Ovary (tissue), 7 donors: ENCODE measurements at regions not wholly inside any gene's neighbourhood (a gene's known extent, or its start where the extent isn't known, plus 50 kb on each side); places are given as distances from the start of the nearest gene placed in this dataset.

Source experiments
- DNase-seq, 5 donors: peaks; one replicate each; pipeline ENCODE4 v3.0.0-alpha.2; 2019 to 2020
- H3K27ac ChIP-seq, 2 donors: fragments of 200-600 bp; one replicate each; pipeline versions ENCODE4 v1.5.1 to v1.8.0; 2019 to 2022
- H3K27me3 ChIP-seq: fragments of 200-600 bp; one replicate; pipeline ENCODE4 v1.8.0; 2022
- H3K36me3 ChIP-seq: fragments of 200-600 bp; sonication (generic); one replicate; pipeline ENCODE4 v1.5.1; 2019
- H3K4me1 ChIP-seq: one replicate; pipeline ENCODE4 v1.8.1; 2013; ENCODE audit warnings: mild to moderate bottlenecking, moderate library complexity; ENCODE audit not compliant: insufficient read depth
- H3K4me3 ChIP-seq: fragments of 200-600 bp; sonication (generic); one replicate; pipeline ENCODE4 v1.5.1; 2017
- H3K9me3 ChIP-seq, 2 donors: fragments of 200-600 bp in 1 of 2; sonication (generic) in 1 of 2; one replicate each; pipeline versions ENCODE4 v1.5.1 to v1.8.1; 2013 to 2019; ENCODE audit warnings: mild to moderate bottlenecking in 1 of 2, moderate library complexity in 1 of 2
- CTCF ChIP-seq, 3 donors: fragments of 450-650 bp in 2 of 3; fragments of 200-600 bp in 1 of 3; IDR thresholded peaks; one replicate each; pipeline versions ENCODE4 v1.5.1 to v1.8.0; 2016 to 2022; ENCODE audit warnings: antibody characterized with exemption in 3 of 3, mild to moderate bottlenecking in 1 of 3
- EP300 ChIP-seq: sonication (generic); formaldehyde crosslinking; IDR thresholded peaks from one replicate; pipeline ENCODE4 v1.6.1; 2017; ENCODE audit warnings: antibody characterized with exemption
- POLR2A ChIP-seq: fragments of 450-650 bp; IDR thresholded peaks from one replicate; pipeline ENCODE4 v1.6.1; 2017; ENCODE audit warnings: antibody characterized with exemption, mild to moderate bottlenecking, moderate library complexity
- WGBS, 3 donors: extraction: QIAGEN DNeasy Blood & Tissue Kit in 1 of 3; methylation state at CpG; one replicate each; pipeline versions ENCODE4 v1.1.5 to v1.1.7; 2013 to 2017; 5-methylcytosine and 5-hydroxymethylcytosine counted together
- intact Hi-C, 4 donors: fragments of 100-400 bp; cut with DNase I; formaldehyde crosslinking; loops; one replicate each; pipeline versions ENCODE4 v1.11.0 to v1.15.1; 2022 to 2023
- donor health status: DM: no; HTN: no; CAD: no; lungs with moderate emphysema.
- donor health status: DM: no; HTN: no; CAD: no.
- donor health status: Bipolar disorder and iron deficiency.
- donor health status: DM: no; HTN: no; CAD: no.
- donor health status: DM: yes; HTN: yes; CAD: no.

DNA sequence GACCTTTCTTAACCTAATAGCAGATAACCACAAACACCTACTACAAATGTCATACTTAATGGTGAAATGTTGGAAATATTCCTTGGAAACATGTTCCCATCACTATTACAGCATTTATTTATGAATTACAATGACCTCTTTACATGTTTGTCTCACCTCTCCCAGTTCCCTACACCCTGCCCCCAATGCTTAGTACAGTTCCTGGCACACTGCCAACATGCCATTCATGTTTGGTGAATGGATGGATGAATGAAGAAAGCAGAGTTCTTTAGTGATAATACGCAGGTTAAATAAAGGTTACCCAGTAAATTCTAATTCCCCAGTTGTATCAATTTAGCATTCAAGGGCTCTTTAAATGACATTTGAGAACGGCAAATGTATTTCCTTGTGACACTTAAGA is 259.9 kb upstream of the ATP11B start:
- Histone ChIP-seq H3K4me1 (no peaks in the 10 kb centered on the region), H3K27ac (no peak overlapping the region), H3K36me3 (no peaks in the 10 kb centered on the region), H3K27me3 (no peaks in the 10 kb centered on the region), H3K9me3 (no peaks in the 10 kb centered on the region), H3K4me3 (no peak overlapping the region)
- intact Hi-C loops, result no loop called here
- 55 to 83% (median 64%) methylated on average over 2 of the region's 2 CpGs for WGBS, 3 donors
- no peak for TF ChIP-seq CTCF (IDR thresholded peaks at IDR 0.05)
- TF ChIP-seq POLR2A, result no peak
- no peak for TF ChIP-seq EP300
- no peak for DNase-seq

GRCh38 chr3:182544542-182544941 is 248.8 kb upstream of the ATP11B start:
- no peaks in the 10 kb centered on the region for H3K27me3 ChIP-seq
- TF ChIP-seq POLR2A (no peak), CTCF (IDR thresholded peaks at IDR 0.05) (no peak), EP300 (no peak)
- H3K9me3 ChIP-seq, result no peaks in the 10 kb centered on the region
- H3K4me1 ChIP-seq, result no peaks in the 10 kb centered on the region
- intact Hi-C loops, result no loop called here
- H3K4me3 ChIP-seq, result no peak overlapping the region
- 80 to 83% (median 82%) methylated on average over 5 of the region's 5 CpGs for WGBS, 3 donors
- H3K36me3 ChIP-seq, result no peaks in the 10 kb centered on the region
- H3K27ac ChIP-seq, result no peak overlapping the region
- DNase-seq, result no peak

- H3K27ac ChIP-seq, result no peak overlapping the region
- no peak overlapping the region for H3K4me3 ChIP-seq
- H3K27me3 ChIP-seq, result no peaks in the 10 kb centered on the region
- H3K9me3 ChIP-seq, result no peaks in the 10 kb centered on the region
- no peaks in the 10 kb centered on the region for H3K36me3 ChIP-seq
- H3K4me1 ChIP-seq, result no peaks in the 10 kb centered on the region
- DNase-seq, result no peak
- TF ChIP-seq POLR2A (no peak), CTCF (IDR thresholded peaks at IDR 0.05) (no peak), EP300 (no peak)
- WGBS, 3 donors, result 94 to 96% (median 95%) methylated on average over 2 of the region's 2 CpGs
- intact Hi-C loops, result no loop called here
Measured at GRCh38 chr3:182562274-182562673, 231.0 kb upstream of the ATP11B start.

DNA sequence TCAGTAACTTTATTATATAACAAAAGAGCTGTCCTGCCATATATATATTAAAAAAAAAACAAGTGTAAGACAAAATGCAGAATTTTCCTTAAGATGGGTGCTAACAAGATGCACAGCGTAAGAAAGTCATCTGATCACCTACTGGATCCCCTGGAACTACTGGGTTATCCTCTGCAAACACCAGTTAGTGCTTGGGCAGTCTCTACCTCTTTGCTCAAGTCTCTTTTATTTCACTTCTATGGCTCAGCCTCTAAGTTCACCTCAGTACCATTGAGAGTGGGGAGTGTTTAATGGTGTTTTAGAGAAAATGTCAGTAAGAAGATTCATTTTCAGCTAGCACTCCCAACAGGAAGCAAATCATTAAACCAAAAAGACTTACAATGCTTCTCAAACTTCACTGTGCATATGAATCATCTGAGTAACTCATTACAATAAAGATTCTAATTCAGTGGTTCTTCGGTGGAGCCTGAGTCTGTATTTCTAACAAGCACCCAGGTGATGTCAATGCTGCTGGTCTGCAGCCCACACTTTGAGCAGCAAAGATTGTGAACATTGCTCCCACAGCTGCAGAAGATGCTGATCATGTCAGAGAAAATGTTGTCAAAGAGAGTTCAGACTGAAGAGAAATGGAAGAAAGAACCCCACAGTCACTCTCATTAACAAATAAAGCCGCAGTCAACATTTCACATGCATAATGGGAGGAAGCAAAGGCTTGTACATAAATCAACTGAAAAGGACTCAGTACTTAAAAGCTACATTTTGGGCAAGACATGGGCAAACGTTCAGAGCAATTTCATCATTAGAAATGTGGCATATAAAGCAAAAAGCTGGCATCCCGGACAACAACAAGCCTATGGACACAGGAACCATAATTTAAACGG is 227.1 kb upstream of the ATP11B start:
- Histone ChIP-seq H3K27me3 (no peaks in the 10 kb centered on the region), H3K9me3 (no peaks in the 10 kb centered on the region), H3K4me1 (no peaks in the 10 kb centered on the region), H3K36me3 (no peaks in the 10 kb centered on the region), H3K27ac (no peak overlapping the region), H3K4me3 (no peak overlapping the region)
- intact Hi-C loops, result loop anchor here in 1 of 4 donors (5.0 kb wide), 1 partner anchor 781 kb away; no protein-coding TSS in a partner anchor
- no peak for DNase-seq
- no peak for TF ChIP-seq EP300
- no peak for TF ChIP-seq POLR2A
- TF ChIP-seq CTCF (IDR thresholded peaks at IDR 0.05), result no peak
- 64 to 67% (median 67%) methylated on average over 6 of the region's 6 CpGs for WGBS, 3 donors
